Karpas-422 (cell line): ENCODE measurements at regions not wholly inside any gene's neighbourhood (a gene's known extent, or its start where the extent isn't known, plus 50 kb on each side); places are given as distances from the start of the nearest gene placed in this dataset.

Experiments
- DNase-seq: peaks from one replicate; pipeline ENCODE4 v3.0.0-alpha.2; 2015
- H2AFZ ChIP-seq: fragments of 200-600 bp; sonication (generic); 2 replicates; pipeline ENCODE4 v1.6.1; 2014; ENCODE audit warnings: antibody characterized with exemption, low read length, mixed read lengths
- H3K27ac ChIP-seq: fragments of 200-600 bp; sonication (generic); 2 replicates; pipeline ENCODE4 v1.5.1; 2014; ENCODE audit warnings: mild to moderate bottlenecking, low read length, moderate library complexity
- H3K27me3 ChIP-seq: fragments of 200-600 bp; sonication (generic); 2 replicates; pipeline ENCODE4 v1.6.1; 2014; ENCODE audit warnings: low read length, mixed read lengths
- H3K36me3 ChIP-seq: fragments of 200-600 bp; sonication (generic); 2 replicates; pipeline ENCODE4 v1.6.1; 2014; ENCODE audit warnings: low read length, mixed read lengths; ENCODE audit not compliant: insufficient read depth
- H3K4me1 ChIP-seq: fragments of 200-600 bp; sonication (generic); 2 replicates; pipeline ENCODE4 v1.6.1; 2014; ENCODE audit warnings: mild to moderate bottlenecking, low read length, mixed read lengths
- H3K4me2 ChIP-seq: fragments of 200-600 bp; sonication (generic); 2 replicates; pipeline ENCODE4 v1.6.1; 2014; ENCODE audit warnings: low read length, low read depth, mild to moderate bottlenecking; ENCODE audit not compliant: poor library complexity, severe bottlenecking
- H3K4me3 ChIP-seq: fragments of 200-600 bp; sonication (generic); 2 replicates; pipeline ENCODE4 v1.5.1; 2014; ENCODE audit warnings: mild to moderate bottlenecking, antibody characterized with exemption, low read length, mixed read lengths
- H3K79me2 ChIP-seq: fragments of 200-600 bp; sonication (generic); 2 replicates; pipeline ENCODE4 v1.6.1; 2014; ENCODE audit warnings: mild to moderate bottlenecking, low read length, mixed read lengths
- H3K9ac ChIP-seq: fragments of 200-600 bp; sonication (generic); 2 replicates; pipeline ENCODE4 v1.6.0; 2014; ENCODE audit warnings: low read length
- H3K9me2 ChIP-seq: fragments of 200-600 bp; sonication (generic), shearing (Covaris generic); replicated peaks from 2 replicates; pipeline ENCODE4 v1.6.0; 2014; ENCODE audit warnings: mild to moderate bottlenecking, low read length, moderate library complexity; ENCODE audit not compliant: insufficient read depth
- H3K9me3 ChIP-seq: fragments of 300-700, 200-600 bp; sonication (generic); 2 replicates; pipeline ENCODE4 v1.6.1; 2014; ENCODE audit warnings: low read length, mixed read lengths
- H4K20me1 ChIP-seq: fragments of 200-600 bp; sonication (generic); 2 replicates; pipeline ENCODE4 v1.6.1; 2014; ENCODE audit warnings: mild to moderate bottlenecking, antibody characterized with exemption, low read length, low read depth; ENCODE audit not compliant: insufficient read depth

DNA sequence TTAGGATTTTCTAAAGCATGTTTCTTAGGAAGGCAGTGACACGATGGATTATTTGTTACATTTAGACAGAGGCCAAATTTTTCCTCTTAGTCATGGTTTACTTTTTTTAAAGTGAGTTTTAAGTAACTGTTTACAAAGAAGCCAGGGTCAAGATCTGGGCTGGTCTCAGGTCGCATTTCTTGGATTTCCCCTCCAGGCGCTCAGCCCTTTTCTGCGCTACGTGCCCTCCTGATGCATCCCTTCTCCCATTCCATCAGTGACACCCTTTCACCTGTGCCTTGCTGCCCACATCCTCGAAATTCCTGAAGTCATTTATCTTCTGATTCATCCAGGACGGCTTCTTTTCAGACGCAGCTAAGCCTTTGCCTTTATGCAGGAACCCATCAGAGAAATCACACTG is 330.3 kb downstream of the IRX1 start:
- H2AFZ ChIP-seq: no peak overlapping the region
- H3K9me2 ChIP-seq: no peaks in the 10 kb centered on the region
- H4K20me1 ChIP-seq: no peaks in the 10 kb centered on the region
- H3K4me2 ChIP-seq: no peak overlapping the region
- H3K79me2 ChIP-seq: no peaks in the 10 kb centered on the region
- no peak for DNase-seq
- no peak overlapping the region for H3K4me3 ChIP-seq
- H3K9ac ChIP-seq: no peak overlapping the region
- no peaks in the 10 kb centered on the region for H3K27me3 ChIP-seq
- H3K27ac ChIP-seq: no peak overlapping the region
- no peaks in the 10 kb centered on the region for H3K4me1 ChIP-seq
- no peaks in the 10 kb centered on the region for H3K36me3 ChIP-seq
- H3K9me3 ChIP-seq: peaks cover 19% of the 10 kb centered on the region

DNA sequence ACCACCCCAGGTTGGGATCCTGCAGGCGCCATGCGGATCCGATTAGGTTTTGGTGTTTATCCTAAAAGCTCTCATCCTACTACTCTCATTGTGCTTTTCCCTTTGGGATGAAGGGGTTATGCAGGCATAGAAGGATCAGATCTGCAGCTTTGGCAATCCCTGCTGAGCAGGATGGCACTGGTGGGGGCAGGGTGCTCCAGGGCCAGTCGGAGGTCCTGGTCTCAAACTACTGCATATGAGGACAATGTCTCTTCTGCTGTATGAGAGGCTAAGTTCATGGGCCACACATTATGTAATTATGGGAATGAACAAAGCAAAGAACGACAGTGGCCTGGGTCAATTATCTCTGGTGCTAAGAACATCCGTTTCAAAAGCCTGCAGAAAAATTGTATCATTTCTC is 334.2 kb downstream of the IRX1 start:
- Histone ChIP-seq H3K9me2 (no peaks in the 10 kb centered on the region), H4K20me1 (no peaks in the 10 kb centered on the region), H3K9me3 (peaks cover 4% of the 10 kb centered on the region; the same call in 1 of the 2 replicates), H2AFZ (no peak overlapping the region), H3K4me2 (no peak overlapping the region), H3K27ac (no peak overlapping the region), H3K4me3 (no peak overlapping the region), H3K79me2 (no peaks in the 10 kb centered on the region), H3K4me1 (no peaks in the 10 kb centered on the region), H3K9ac (no peak overlapping the region), H3K27me3 (no peaks in the 10 kb centered on the region), H3K36me3 (no peaks in the 10 kb centered on the region)
- DNase-seq: no peak

DNA sequence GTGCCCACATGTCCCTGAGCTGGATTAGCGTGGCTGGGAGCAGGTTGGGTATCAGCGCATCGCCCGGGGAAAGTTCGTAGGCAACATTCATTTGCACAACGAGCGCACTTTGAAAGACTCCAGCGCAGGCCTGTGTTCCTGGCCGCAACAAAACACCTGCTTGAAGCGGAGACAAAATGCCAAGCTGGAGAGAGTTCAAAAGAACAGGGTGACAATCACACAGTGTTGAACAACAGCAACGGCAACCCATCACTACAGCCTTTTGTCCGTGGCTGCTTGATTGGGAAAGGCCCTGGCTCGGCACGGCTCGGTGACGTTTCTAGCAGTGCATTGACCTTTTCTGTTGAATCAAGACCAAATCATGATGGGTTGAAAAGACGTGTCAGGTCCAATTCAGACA is 336.3 kb downstream of the IRX1 start:
- Histone ChIP-seq H3K27me3 (no peaks in the 10 kb centered on the region), H4K20me1 (no peaks in the 10 kb centered on the region), H3K27ac (no peak overlapping the region), H3K4me1 (no peaks in the 10 kb centered on the region), H3K9me2 (no peaks in the 10 kb centered on the region), H3K9ac (no peak overlapping the region), H3K9me3 (peaks cover 12% of the 10 kb centered on the region), H3K4me3 (no peak overlapping the region), H3K79me2 (no peaks in the 10 kb centered on the region), H3K4me2 (no peak overlapping the region), H2AFZ (no peak overlapping the region), H3K36me3 (no peaks in the 10 kb centered on the region)
- DNase-seq: no peak

DNA sequence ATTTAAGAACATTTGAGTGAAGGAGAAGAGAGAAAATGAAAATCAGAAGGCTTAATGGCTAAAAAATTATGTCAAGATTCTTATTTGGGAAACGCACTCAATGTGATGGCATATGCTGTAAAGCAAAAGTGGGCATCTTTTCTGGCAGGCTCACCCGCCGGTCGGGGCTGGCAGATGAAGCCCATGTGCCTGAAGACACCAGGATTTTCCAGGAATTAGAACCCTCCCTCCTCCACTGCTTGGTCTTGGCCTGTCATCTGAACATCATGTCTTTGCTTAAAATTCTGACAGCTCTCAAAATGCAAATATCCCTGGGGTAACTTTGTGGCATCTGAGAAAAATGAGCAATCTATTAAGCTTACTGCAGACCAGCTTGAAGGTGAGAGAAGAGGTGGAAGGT is 337.9 kb downstream of the IRX1 start:
- DNase-seq: no peak
- Histone ChIP-seq H3K9ac (no peak overlapping the region), H3K27me3 (no peaks in the 10 kb centered on the region), H3K4me1 (no peaks in the 10 kb centered on the region), H3K27ac (no peak overlapping the region), H4K20me1 (no peaks in the 10 kb centered on the region), H3K9me3 (peaks cover 16% of the 10 kb centered on the region), H3K4me3 (no peak overlapping the region), H3K4me2 (no peak overlapping the region), H3K36me3 (no peaks in the 10 kb centered on the region), H2AFZ (no peak overlapping the region), H3K79me2 (no peaks in the 10 kb centered on the region), H3K9me2 (no peaks in the 10 kb centered on the region)

DNA sequence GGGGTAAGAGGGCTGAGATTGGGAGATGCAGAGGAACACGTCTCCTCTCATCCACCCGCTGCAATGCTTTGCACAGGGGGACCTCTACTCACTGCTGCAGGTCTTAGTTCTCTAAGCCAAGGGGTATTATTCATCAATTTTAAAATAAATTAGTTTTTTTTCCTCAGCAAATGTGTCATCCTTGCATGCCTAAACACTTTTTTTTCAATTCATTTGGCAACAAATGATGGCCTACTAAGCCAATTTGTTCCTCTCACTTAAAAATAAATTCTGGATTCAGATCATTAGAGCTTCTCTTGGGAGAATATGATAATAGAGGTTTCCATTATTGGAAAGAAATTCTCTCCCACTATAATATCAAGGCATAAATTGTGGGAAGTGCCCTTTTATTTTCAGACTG is 338.3 kb downstream of the IRX1 start:
- Histone ChIP-seq H3K4me3 (no peak overlapping the region), H3K4me2 (no peak overlapping the region), H3K27ac (no peak overlapping the region), H3K36me3 (no peaks in the 10 kb centered on the region), H3K27me3 (no peaks in the 10 kb centered on the region), H3K9me2 (no peaks in the 10 kb centered on the region), H3K9me3 (peaks cover 16% of the 10 kb centered on the region), H3K9ac (no peak overlapping the region), H4K20me1 (no peaks in the 10 kb centered on the region), H3K79me2 (no peaks in the 10 kb centered on the region), H2AFZ (no peak overlapping the region), H3K4me1 (no peaks in the 10 kb centered on the region)
- no peak for DNase-seq

DNA sequence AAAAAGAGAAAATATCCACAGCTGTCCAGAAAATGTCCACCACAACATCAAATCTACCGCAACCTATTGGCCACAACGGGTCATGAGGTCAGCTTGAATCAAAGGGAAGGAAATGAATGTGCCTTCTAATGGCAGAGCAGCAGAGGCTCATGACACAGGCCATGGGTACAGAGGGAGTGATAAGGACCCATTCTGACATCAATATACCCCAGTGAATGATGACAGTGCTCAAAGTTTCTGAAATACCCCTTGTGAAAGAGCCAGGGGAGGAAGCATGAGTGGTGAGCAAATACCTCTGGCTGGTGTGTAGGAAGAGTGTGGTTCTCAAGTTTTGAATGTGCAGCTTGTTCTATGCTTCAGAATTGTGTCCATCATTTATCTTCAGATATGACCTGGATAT is 348.2 kb downstream of the IRX1 start:
- H4K20me1 ChIP-seq: no peaks in the 10 kb centered on the region
- no peaks in the 10 kb centered on the region for H3K79me2 ChIP-seq
- H3K4me3 ChIP-seq: no peak overlapping the region
- no peak overlapping the region for H3K27ac ChIP-seq
- H3K27me3 ChIP-seq: no peaks in the 10 kb centered on the region
- H3K9me3 ChIP-seq: peaks cover 26% of the 10 kb centered on the region
- H3K9me2 ChIP-seq: no peaks in the 10 kb centered on the region
- H3K4me1 ChIP-seq: no peaks in the 10 kb centered on the region
- H2AFZ ChIP-seq: no peak overlapping the region
- no peak for DNase-seq
- H3K4me2 ChIP-seq: no peak overlapping the region
- no peaks in the 10 kb centered on the region for H3K36me3 ChIP-seq
- H3K9ac ChIP-seq: no peak overlapping the region

DNA sequence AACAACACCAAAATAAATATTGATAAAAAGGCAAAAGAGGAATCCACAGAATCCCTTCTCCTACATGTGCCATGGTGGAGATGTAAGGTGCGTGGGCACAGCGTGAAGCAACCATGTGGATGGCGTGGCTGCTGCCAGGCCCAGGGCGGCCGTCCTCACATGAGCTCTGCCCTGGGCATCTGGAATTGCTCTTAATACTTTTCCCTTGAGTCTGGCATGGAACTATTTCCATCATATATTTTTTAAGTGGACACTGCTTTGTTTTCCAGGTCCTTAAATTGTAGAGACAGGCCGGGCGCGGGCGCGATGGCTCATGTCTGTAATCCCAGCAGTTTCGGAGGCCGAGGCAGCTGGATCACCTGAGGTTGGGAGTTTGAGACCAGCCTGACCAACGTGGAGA is 349.3 kb downstream of the IRX1 start:
- Histone ChIP-seq H3K9ac (no peak overlapping the region), H3K79me2 (no peaks in the 10 kb centered on the region), H3K27me3 (no peaks in the 10 kb centered on the region), H3K4me2 (no peak overlapping the region), H3K4me1 (no peaks in the 10 kb centered on the region), H3K4me3 (no peak overlapping the region), H3K27ac (no peak overlapping the region), H4K20me1 (no peaks in the 10 kb centered on the region), H3K36me3 (no peaks in the 10 kb centered on the region), H3K9me2 (no peaks in the 10 kb centered on the region), H2AFZ (no peak overlapping the region), H3K9me3 (peaks cover 28% of the 10 kb centered on the region)
- no peak for DNase-seq

DNA sequence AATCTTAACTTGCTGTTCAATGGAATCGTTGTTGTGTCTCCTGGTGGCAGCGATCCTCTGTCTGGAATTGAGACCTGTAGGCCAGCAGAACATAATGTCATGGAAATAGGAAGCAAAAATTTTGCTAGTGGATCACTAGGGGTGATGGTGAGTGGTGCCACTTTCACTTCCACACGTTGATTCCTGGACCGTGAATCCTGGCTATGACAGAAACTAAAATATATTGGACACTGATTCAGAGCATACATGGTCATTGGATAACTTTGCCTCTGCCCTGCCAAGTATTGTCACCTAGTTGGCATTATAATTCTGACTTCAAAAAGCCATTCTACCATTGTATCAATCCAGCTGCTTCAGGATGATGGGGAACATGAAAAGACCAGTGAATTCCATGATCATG is 353.2 kb downstream of the IRX1 start:
- H3K4me3 ChIP-seq: no peak overlapping the region
- no peaks in the 10 kb centered on the region for H3K9me2 ChIP-seq
- no peaks in the 10 kb centered on the region for H3K27me3 ChIP-seq
- H3K4me1 ChIP-seq: no peaks in the 10 kb centered on the region
- H3K79me2 ChIP-seq: no peaks in the 10 kb centered on the region
- H3K36me3 ChIP-seq: no peaks in the 10 kb centered on the region
- DNase-seq: no peak
- H3K27ac ChIP-seq: no peak overlapping the region
- H3K9ac ChIP-seq: no peak overlapping the region
- H4K20me1 ChIP-seq: no peaks in the 10 kb centered on the region
- no peak overlapping the region for H2AFZ ChIP-seq
- H3K9me3 ChIP-seq: peaks cover 14% of the 10 kb centered on the region
- H3K4me2 ChIP-seq: no peak overlapping the region

DNA sequence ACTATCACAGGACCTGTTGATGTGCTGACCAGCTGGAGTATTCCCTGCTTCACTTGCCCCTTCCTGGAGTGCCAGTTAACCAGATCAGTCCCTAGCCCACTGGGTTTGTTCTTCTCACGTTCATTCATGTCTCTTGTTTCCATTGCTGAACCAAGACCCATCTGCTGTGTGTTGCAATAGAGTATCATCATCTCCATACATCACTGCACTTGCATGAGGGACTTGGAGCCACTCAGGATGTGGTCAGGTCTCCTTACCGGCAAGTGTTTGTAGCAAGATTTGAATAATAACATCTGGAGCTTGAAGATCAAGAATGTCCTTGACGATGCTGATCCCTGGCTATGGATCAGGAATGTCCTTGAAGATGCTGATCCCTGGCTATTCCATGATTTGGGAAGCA is 358.6 kb downstream of the IRX1 start:
- DNase-seq: no peak
- no peak overlapping the region for H3K4me2 ChIP-seq
- H3K9me3 ChIP-seq: peaks cover 18% of the 10 kb centered on the region
- H3K9me2 ChIP-seq: no peaks in the 10 kb centered on the region
- H3K4me1 ChIP-seq: no peaks in the 10 kb centered on the region
- H3K79me2 ChIP-seq: no peaks in the 10 kb centered on the region
- no peak overlapping the region for H2AFZ ChIP-seq
- H3K4me3 ChIP-seq: no peak overlapping the region
- H3K36me3 ChIP-seq: no peaks in the 10 kb centered on the region
- H3K9ac ChIP-seq: no peak overlapping the region
- H4K20me1 ChIP-seq: no peaks in the 10 kb centered on the region
- no peaks in the 10 kb centered on the region for H3K27me3 ChIP-seq
- no peak overlapping the region for H3K27ac ChIP-seq
